ENCODE measurements at regions not wholly inside any gene's neighbourhood (a gene's known extent, or its start where the extent isn't known, plus 50 kb on each side); places are given as distances from the start of the nearest gene placed in this dataset.

GRCh38 chr6:71067816-71068215 lies 111.0 kb upstream of the B3GAT2 start:
- TF ChIP-seq YY1 (IDR thresholded peaks at IDR 0.05; ENCODE audit: insufficient read depth, insufficient read length), result no peak
- no peak for TF ChIP-seq ZNF274 (IDR thresholded peaks at IDR 0.05; ENCODE audit: low read depth, low read length)

Measured in NT2/D1 (cell line).